Activated naive CD4-positive, alpha-beta T cell treated with Interleukin-2 at 50 U/mL for 16 hours (primary cell): ENCODE measurements at regions not wholly inside any gene's neighbourhood (a gene's known extent, or its start where the extent isn't known, plus 50 kb on each side); places are given as distances from the start of the nearest gene placed in this dataset.
"Not testable (repeated sequence)": the region's sequence is repeated elsewhere in the genome, so short reads cannot be mapped to it uniquely, and the experiment has no call there.

Source experiments
- DNase-seq: peaks from one replicate; pipeline ENCODE4 v3.0.0-alpha.2; 2020

DNA sequence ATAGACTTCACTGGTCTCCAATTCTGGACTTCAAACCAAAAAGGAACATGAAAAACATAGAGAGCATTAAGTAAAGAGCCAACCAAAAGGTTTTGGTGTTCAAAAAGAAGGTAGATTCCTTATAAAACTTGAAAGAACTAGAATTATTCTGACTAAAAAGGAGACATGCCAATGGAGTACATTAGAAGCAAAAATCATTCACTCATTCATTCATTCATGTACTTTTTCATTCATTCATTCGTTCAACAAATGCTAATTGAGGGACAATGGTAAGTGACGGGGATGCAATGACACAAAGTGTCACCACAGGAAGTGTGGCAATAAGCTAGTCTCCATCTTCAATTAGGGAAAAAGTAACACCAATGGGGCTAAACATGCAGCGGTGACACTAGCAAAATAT is 181.0 kb upstream of the ATP11B start:
- DNase-seq: no peak

DNA sequence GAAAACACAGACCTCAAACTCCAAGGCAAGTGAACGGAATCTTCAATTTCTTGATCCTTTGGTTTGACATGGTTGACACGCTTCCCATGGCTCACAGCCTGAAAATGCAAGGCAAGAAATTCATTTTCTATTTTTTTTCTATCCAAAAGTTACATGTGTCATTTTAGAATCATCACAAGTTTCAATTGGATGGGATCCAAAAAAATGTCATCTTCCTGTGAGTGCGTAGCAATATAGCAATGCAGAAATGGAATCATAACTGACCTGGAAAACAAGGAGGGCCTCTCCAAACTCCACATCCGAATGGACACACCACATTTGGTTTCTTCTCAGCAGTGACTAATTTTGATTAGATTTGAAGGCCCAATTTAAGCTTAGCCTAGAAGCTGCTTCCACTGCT is 175.8 kb upstream of the ATP11B start:
- DNase-seq: no peak

DNA sequence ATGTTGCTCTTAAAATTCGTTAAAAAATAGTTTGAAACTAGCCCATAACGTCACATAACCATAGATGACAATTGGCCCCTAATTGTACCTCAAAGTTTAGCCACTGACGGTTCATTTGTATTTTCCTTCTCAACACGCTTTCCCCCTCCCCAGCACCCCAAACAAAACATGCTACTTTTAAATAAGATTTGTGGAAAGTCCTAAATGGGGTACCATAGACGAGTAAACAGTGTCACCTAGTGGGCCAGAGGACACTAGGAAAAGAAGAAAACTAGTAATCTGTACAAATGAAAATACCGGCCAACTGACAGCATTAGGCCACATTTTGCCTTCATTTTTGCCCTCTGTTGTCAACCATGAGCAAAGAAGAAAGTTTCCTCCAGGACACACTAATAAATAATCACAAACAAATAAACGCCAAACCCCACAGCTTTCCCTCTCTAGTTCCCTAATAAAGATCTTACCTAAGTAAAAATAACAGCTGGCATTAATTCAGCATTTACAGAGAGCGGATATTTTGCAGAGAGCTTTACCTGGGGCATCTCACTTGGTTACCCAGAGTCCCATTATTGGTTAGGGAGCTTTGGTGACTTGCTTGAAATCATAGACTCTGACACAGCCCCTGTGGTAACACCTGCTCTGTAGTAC is 175.1 kb upstream of the ATP11B start:
- DNase-seq: no peak

DNA sequence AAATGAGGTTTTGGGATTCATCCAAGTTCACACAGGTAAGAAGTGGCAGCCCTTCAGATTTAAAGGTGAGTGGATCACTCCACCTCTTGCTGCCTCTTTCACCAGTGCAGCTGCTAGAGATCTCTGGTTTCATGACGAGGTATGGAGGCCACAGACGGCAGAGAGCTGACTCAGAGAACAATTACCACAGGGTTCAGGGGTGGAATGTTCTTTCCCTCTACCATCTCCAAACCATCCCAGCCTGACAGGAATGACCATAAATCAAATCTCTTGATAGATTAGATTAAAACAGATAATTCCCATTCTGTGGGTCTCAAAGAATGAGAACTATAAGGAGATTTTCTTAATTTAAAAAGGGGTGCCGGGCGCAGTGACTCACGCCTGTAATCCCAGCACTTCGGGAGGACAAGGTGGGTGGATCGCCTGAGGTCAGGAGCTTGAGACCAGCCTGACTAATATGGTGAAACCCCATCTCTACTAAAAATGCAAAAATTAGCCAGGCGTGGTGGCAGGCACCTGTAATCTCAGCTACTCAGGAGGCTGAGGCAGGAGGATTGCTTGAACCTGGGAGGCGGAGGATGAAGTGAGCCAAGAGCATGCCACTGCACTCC is 174.2 kb upstream of the ATP11B start:
- no peak for DNase-seq

DNA sequence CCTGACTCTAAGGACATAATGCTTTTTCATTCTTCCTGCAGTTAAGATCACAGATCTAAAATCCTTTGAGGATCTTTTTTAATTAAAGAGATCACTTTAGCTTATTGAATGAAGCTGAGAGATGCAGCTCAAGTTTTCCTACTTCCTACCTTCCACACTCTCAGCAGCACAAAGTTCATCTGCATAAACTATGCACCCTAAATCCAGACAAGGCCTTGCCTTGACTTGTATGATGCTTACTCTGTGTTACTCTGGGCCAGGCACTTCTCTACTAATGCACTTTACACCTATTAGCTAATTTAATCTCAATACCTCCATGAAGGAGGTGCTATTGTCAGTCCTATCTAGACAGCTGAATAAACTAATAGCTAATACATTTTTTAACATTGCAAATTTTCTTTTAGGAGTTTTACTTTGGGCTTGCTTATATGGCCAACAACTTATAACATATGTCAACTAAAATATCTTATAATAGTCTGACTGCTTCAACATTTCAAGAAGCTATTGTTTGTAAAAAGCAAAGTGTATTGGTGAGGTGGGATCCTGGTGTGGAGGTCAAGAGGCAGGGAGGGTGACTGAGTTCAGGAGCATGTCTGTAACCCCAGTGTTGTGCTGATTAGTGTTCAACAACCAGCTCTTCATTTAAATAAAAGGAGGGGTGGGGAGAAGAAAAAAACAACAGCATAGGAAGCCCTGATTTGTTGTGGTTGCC is 172.4 kb upstream of the ATP11B start:
- no peak for DNase-seq

DNA sequence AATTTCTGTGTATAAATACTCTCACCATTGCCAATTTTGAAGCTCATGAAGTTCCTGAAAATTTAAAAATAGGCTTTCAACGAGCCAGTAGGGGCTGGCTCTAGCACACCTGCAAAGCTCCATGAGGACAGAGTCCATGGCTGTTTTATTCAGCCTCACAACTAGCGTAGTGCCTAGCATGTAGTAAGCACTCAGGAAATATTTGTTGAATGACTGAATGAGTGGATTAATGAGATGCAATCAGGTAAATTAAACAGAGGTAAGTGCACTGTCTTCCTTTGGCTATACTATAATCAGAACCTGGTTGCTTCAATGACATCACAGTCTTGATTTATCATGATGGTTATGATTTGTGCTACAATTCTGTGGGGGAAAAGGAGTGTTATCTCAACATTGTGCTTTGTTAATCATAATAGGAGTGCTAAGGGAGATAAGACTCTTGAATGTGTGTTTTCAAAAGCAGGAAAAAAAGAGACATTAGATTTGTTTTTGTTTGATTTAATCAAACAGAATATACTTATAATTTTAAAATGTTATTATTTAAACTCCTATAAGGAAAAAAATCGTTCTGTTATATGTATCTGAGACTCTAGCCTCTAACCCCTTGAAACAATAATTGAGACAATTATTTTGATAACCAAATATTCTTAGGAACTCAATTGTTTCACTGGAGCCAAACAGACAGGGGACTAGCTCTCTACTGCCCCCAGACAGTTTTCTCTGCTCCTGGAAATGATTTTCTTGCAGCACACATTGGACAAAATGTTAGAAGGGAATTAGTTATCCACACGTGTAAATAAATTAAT is 171.7 kb upstream of the ATP11B start:
- no peak for DNase-seq

DNA sequence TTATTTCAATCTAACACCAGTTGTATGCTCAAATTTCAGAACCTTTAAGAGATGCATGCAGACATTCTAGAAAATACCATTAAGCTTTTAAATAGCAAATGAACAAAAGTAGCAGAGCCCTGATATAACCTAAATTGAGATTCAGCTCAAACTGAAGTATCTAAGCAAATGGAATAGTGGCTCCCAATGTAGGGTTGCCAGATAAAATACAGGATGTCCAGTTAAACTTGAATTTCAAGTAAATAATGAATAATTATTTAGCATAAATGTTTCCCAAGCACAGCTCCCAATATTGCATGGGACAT is 171.1 kb upstream of the ATP11B start:
- DNase-seq: no peak

DNA sequence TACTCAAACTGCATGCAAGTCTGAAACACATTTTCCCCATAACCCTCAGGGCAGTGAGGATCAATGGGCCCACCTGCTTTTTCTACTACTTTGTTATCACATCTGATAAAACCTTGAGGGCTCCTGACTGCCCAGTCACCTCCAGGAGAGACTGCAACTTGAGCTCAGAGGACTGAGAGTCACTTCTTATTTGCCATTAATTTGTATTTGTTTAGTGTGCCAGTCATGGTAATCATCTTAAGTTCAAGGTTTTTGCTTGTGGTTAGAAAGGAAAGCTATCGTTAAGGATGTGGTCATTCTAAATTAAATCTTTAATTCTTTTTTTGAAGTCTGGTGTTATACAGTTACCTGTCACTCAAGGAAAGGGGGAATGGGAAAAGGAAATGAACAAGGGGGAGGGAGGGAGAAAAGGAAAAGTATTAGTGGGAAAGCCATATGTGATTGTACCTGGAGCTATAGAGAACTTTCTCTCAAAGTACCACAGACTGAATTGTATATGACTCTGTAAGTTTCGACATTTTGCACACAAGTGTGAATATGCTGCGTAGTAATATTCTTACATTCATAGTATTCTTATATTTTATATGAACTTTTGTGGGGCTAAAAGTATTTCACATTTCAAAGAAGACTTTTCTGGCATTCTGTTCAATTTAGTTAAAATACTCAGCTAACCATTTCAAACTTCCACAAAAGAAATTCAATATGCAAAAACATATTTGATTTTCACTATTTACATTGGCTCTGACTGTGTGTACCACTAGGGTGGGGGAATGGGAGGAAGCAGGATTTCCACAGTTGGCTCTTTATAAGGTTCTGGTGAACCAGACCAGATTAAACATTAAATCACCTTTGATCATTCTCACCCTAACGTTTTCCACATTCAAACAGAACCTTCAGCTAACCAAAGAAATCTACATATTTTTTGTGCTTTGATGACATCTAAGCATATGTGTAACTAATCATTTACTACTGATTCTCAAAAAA is 166.5 kb upstream of the ATP11B start:
- no peak for DNase-seq

DNA sequence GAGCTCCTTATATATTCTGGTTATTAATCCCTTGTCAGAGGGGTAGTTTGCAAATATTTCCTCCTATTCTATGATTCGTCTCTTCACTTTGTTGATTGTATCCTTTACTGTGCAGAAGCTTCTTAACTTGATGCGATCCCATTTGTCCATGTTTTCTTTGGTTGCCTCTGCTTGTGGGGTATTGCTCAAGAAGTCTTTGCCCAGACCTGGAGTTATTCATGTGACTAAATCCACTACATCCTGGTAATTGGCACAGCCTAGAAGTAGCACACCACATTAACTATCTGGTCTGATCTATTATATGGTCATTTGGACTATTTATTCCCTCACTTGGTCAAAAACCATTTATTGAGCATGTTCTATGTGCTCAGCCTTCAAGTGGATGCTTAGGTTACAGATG is 164.8 kb upstream of the ATP11B start:
- DNase-seq: no peak

DNA sequence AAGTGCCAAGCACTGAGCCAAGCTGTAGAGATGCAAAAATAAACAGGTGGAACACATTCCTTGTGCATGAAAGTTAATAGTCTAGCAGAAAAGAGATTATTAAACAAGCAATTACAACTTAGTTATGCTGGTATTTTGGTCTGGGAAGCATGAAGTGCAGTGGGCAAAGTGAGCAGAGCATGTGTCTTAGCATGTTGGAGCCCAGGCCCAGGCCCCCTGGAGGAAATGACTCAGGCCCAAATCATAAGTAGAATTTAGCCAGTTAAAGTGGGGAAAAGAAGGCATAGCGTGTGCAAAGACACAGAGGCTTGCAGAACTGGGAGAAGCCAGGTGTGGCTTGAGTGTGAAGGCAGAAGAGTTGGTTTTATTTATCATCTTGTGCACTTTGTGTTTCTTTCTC is 163.8 kb upstream of the ATP11B start:
- no peak for DNase-seq

DNA sequence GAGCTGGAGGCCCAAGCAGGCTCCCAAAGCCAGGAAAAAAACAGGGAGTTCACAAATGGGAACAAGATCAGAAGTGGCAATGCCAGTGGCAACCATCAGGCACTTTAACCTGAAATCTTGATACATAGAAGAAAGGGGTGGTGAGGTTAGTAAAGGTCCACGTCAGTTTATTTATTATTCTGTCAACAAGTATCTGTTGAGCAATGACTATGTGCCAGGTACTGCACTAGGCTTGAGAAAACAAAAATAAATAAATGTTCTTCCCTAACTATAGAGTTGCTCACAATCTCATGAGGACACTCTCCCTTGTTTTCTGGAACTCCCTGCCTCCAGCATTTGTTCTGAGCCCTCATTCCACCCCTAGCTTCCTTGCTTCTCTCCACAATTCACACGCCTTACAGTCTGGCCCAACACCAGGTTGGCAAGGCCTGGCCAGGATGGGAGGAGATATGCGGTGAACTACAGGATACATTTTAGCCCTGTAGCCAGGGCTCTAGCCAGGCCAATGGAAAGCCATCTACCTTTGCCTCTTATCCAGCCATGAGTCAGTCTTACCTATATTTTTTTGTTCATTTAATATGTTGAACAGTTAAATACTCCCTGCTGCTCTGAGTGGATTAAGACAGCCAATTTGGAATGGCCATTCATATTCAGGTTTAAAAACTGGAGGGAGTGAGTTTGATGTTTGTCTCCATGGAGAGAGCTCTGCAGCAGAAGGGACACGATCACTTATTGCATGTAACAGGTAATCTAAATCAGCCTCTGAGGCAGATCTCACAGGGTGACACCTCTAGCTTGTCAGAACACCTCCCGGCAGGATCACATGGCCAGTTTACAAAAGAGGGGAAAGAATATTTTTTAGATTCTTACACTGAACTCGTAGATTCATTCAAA is 161.9 kb upstream of the ATP11B start:
- DNase-seq: no peak

DNA sequence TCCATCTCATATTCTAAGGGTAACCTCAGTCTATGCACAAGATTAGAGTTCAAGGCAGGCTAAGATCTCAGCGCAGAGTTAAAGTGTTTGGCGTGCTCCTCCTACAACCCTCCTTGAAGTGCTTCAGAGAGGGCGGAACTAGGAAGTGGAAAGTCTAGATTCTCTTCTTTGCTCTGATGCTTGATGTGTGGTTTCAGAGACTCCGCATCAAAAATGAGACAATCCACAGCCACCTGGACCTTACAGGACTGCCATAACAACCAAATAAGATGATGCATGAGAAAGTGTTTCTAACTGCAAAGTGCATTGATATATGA is 161.3 kb upstream of the ATP11B start:
- no peak for DNase-seq

DNA sequence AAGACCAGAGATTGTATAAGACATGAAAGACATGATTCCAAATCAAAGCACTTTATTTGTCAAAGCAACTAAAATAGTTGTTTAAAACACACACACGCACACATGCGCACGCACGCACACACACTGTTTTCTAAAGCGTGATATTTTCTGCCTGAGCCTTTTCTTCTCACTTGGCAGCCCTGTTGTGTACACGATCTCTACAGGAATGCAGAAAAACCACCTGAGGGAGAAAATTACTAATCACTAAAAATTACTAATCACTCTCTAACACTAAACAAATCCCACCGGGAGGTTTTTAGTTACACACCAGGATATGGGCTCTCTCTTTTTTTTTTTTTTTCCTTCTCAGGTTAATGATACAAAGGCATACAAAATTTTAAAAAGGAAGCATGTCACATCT is 160.1 kb upstream of the ATP11B start:
- no peak for DNase-seq

DNA sequence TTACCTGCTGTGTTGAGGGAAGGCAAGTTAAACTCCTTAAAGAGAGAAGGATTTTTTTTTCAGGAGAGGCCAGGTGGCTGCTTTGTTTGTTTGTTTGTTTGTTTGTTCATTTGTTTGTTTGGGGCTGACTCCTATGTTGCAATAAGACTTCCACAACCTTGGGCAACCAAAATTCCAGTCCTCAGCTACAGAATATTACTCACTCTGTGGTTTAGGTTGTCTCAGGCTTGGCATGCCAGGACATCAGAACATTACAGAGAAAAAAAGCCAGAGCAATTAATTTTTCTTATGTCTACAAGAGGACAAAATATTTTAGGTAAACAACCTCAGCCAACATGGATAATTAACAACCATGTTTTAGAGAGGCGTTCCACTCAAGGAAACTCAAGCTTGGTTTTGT is 156.7 kb upstream of the ATP11B start:
- no peak for DNase-seq

DNA sequence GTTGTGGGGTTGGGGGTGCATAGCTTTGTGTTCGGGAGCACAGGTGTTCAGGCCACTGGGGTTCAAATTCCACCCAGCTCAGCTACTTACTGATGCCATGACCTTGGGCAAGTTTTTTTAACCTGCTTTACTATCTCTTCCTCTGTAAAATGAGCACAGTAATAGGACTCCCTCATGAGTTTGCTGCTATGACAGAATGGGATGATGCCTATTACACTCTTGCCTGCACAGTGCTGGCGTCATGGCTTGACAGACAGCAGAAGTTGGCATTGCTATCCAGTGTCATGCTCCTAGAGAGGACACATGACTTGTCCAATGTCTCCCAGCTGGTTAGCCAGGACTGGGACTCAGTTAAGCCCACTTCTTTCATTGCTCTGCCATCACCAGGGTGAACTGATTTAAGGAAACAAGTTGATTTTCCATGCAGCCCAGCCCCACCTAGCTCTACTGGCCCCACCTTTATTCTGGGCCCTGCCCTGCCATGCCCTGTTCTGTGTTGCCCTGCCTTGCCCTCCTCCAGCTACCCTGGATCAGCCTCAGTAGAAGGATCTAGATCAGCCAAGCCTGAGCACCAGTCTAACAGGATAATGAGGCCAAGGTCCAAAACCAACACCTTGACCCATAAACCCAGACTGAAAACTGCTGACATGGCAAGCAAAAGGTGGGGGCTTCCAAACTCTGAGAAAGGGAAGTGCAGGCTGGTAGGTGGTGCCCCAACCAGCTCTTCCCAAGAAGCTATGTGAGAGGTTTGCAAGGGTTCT is 155.8 kb upstream of the ATP11B start:
- DNase-seq: no peak

DNA sequence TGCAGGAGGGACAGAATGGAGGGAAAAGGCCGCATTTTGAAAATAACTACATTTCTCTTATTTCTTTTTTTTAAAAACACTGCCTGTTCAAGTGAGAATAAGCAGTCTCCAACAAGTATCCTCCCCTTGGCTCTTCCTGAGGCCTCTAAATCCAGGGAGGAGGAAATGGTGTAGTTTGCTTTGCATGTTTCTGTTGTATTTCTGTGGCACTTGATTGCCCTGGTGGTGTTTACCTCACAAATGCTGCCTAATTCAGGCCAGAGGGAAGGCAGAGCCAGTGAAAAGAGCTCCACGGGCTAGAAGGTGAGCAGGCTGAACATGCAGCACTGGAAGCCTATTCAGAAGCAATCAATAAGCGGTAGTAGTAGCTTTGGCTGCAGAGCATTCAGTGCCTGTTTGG is 149.3 kb upstream of the ATP11B start:
- no peak for DNase-seq

DNA sequence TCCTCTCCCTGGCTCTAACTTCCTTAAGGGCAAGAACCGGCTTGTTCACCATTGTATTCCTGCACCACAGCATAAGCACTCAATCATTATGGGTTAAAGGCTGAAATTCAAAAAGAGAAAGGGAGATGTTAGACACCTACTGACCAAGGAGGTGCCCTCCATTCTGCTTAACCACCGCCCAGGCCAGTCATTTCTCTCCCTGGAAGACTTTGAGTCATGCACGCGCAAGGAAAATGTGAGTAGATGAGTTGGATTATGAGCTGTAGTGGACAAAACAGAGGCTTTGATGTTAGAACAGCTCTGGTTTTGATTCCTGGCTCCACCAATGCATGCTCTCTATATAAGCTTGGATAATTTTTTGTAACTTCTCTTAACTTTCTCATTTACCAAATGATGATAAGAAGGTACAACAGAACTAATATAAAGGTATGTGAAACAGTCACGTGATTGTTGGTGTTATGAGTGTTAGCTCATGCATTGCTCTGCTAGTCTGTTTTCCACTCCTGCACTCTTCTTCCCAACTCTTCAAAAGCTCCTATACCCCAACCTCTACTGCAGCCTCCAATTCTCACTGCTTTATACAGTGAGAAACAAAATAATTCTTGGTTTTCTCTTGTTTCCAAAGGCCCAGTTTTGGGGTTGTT is 148.4 kb upstream of the ATP11B start:
- DNase-seq: peak; percentile 5

DNA sequence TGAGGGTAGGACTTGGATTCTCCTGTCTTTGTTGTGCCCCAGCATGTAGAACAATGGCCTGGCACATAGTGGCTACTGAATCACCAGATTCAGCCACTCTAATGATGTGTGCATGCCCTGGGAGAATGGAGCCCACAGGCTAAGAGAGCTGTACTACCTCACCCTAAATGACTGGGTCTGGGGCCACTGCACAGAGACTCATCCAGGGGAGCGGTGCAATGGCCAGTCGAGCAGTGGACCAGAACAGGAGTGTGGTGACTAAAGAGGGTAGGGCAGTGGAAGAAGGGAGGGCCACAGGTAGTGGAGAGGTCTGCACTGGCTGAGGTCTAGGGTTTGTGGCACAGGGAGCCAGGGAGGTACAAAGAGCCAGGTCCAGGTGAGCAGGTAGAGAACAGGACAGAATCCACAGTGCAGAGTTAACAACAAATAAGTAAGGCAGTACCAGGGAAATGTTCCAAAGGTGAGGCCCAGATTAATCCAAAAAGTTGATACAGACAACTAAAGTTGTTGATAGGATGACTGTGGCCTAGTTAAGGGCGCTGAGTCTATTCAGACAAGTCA is 142.7 kb upstream of the ATP11B start:
- no peak for DNase-seq

DNA sequence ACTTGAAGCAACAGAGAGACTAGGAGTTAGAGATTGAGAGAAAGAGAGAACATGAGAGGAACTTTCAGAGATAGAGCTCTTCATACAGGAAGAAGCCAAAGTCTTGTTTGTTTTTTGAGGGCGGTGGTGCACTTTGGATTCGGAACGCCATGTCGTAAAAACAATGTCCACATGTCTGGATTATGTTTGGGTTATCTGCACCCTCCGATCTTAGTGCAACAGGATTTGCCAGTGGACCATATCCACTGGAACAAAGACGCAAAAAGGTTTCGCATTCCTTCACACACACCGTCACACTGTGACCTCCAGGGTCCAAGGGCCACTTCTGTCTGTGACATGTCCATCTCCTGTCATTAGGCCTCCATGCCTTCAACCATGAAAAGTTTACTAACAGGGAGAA is 141.8 kb upstream of the ATP11B start:
- no peak for DNase-seq

DNA sequence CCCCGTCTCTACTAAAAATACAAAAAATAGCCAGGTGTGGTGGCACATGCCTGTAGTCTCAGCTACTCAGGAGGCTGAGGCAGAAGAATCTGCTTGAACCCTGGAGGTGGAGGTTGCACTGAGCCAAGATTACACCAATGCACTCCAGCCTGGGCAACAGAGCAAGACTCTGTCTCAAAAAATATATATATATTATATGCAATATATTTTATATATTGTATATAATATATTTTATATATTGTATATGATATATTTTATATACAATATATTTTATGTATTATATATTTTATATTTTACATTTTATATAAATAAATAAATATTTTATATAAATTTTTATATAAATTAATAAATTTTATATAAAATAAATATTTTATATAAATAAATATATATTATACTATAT is 140.2 kb upstream of the ATP11B start:
- not testable (repeated sequence) for DNase-seq
